Mucosa of descending colon (tissue), 3 donors: ENCODE measurements at regions not wholly inside any gene's neighbourhood (a gene's known extent, or its start where the extent isn't known, plus 50 kb on each side); places are given as distances from the start of the nearest gene placed in this dataset.

Experiments used
- ATAC-seq: fragments of 200-7000 bp; cut with Tn5 transposase; one replicate; pipeline ENCODE4 v1.9.1; 2020; ENCODE audit warnings: mild to moderate bottlenecking, moderate library complexity
- DNase-seq, 3 donors: peaks; one replicate each; pipeline ENCODE4 v3.0.0-alpha.2; 2020
- H3K36me3 ChIP-seq: fragments of 200-600 bp; one replicate; pipeline ENCODE4 v1.8.0; 2021; ENCODE audit warnings: low read depth, mild to moderate bottlenecking
- H3K4me1 ChIP-seq: fragments of 200-600 bp; one replicate; pipeline ENCODE4 v1.8.0; 2021; ENCODE audit warnings: low read depth, mild to moderate bottlenecking
- H3K4me3 ChIP-seq: fragments of 200-600 bp; one replicate; pipeline ENCODE4 v1.8.0; 2021; ENCODE audit warnings: mild to moderate bottlenecking
- H3K9me3 ChIP-seq: fragments of 200-600 bp; one replicate; pipeline ENCODE4 v1.8.0; 2021; ENCODE audit warnings: mild to moderate bottlenecking
- intact Hi-C, 2 donors: fragments of 100-400 bp; cut with DNase I in 1 of 2; cut with micrococcal nuclease in 1 of 2; formaldehyde crosslinking; loops; one replicate each; pipeline versions ENCODE4 v1.11.0 to v1.11.1; 2022; cut with DNase I, micrococcal nuclease
- TF ChIP-seq, protein P1 (sequence below): fragments of 200-600 bp; IDR thresholded peaks from one replicate; pipeline ENCODE4 v1.8.0; 2022; ENCODE audit warnings: antibody characterized with exemption, mild to moderate bottlenecking
- donor health status: DM: no; HTN: no; CAD: no; lungs with moderate emphysema.
- donor health status: DM: no; HTN: no; CAD: no.
- donor health status: DM: no; HTN: yes; CAD: no.

DNA sequence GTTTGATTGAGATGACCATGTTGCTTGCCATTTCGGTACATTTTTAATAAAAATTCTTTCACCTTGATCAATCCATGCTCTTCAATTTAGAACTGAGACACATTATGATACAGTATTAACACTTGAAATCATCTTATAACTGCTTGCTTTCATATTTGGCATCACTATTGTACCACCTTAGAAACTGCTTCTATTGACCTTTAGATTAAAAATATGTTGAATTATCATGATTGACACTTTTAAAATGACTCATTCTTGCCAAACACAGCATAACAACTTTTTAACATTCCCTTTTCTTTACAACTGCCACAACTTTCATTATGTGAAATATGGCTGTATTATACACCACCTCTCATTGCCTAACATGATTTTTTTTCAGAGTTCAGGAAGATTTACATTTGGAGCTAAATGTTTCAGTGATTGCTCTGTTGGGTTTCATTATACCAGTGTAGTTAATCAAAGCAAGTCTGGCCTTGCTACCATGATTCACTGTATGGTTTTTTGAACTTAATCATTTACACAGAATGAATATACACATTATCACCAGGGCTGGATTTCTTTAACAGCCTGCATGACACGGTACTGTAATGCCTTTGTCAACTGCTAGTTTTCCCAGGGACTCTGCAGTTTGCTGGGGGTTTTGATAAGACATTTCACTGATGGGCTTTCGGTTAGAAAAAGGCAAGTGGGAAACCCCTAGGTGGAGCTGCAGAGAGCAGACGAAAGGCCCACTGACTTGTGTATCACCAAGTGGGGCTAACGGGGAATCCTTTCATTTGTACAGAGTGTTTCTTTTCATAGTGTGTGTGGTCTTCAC, 93.6 kb upstream of the TLE4 start:
- Histone ChIP-seq H3K36me3 (no peaks in the 10 kb centered on the region), H3K4me1 (peaks cover 17% of the 10 kb centered on the region), H3K9me3 (no peaks in the 10 kb centered on the region), H3K4me3 (no peak overlapping the region)
- DNase-seq = peak in 1 of 3 donors; percentile 36
- intact Hi-C loops = no loop called here
- ATAC-seq = peak; percentile 53
- TF ChIP-seq, protein P1, sequence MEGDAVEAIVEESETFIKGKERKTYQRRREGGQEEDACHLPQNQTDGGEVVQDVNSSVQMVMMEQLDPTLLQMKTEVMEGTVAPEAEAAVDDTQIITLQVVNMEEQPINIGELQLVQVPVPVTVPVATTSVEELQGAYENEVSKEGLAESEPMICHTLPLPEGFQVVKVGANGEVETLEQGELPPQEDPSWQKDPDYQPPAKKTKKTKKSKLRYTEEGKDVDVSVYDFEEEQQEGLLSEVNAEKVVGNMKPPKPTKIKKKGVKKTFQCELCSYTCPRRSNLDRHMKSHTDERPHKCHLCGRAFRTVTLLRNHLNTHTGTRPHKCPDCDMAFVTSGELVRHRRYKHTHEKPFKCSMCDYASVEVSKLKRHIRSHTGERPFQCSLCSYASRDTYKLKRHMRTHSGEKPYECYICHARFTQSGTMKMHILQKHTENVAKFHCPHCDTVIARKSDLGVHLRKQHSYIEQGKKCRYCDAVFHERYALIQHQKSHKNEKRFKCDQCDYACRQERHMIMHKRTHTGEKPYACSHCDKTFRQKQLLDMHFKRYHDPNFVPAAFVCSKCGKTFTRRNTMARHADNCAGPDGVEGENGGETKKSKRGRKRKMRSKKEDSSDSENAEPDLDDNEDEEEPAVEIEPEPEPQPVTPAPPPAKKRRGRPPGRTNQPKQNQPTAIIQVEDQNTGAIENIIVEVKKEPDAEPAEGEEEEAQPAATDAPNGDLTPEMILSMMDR = no peak

DNA sequence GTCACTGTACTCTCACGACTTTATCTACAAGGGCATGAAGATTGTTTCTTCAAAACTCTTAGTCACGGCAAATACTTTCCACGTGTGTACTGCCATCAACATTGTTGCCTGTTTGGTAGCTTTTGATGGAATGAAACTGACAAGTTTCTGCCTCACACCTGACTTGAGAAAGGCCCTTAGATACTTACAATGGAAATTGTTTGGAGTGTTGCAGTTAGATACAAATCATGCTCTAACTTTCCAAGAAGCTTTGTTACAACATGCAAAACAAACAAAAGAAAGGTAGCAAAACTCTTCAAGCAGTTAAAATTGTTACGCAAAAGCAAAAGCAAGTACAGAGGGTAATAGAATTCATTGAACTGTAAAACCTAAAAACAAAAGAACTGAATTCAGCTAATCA, 91.1 kb upstream of the TLE4 start:
- Histone ChIP-seq H3K4me1 (peaks cover 17% of the 10 kb centered on the region), H3K4me3 (no peak overlapping the region), H3K36me3 (no peaks in the 10 kb centered on the region), H3K9me3 (no peaks in the 10 kb centered on the region)
- ATAC-seq = no peak
- no peak for DNase-seq
- intact Hi-C loops = no loop called here
- TF ChIP-seq, protein P1 = no peak

DNA sequence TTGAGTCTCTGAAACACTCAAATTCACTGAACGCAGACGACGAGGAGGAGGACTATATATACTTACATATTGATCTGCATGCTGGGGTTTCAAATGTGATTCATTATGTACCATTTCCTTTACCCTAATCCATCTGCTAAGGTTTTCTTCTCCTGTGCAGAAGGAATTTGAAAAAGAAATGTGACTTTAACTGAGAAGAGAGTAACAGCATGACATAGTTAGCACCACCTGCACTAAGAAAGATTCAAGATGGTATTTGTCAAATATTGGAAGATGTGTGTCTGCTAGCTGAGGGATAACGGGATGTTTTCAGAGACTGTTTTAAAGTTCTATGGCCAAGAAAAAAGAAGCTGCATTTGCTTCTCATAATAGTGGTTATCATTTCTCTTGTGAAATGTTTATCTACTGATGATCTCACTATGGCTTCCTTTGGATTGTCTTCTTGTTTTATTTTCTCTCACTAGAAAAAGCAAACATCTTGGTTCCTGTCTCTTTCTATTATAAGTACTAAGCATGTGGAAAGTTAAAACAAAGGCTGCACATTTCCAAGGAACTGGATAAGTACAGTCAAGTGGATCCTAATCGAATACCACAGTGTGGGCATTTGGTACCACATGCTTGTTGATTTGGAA, 89.8 kb upstream of the TLE4 start:
- no peak for ATAC-seq
- H3K4me1 ChIP-seq = peaks cover 13% of the 10 kb centered on the region
- intact Hi-C loops = no loop called here

DNA sequence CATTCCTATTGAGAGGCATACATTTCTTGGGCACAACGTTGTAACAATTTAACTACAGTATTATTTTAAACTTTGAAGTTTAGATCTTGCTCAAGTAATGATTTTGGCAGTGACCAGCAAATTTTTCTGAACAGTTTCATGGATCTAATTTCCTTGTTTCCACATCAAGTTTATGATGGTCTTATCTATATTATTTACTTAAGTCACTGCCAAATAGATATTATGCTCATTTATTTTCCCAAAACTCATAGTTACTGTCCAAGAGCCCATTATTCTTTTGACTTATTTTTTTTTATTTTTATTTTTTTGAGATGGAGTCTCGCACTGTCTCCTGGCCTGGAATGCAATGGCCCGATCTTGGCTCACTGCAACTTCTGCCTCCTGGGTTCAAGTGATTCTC, 86.5 kb upstream of the TLE4 start:
- no peaks in the 10 kb centered on the region for H3K9me3 ChIP-seq
- H3K36me3 ChIP-seq = no peaks in the 10 kb centered on the region
- TF ChIP-seq, protein P1 = no peak
- DNase-seq (no peak), ATAC-seq (no peak)
- H3K4me3 ChIP-seq = no peak overlapping the region
- intact Hi-C loops = no loop called here
- H3K4me1 ChIP-seq = no peaks in the 10 kb centered on the region

More for the DNA sequence above, 89.8 kb upstream of the TLE4 start:
- no peak overlapping the region for H3K4me3 ChIP-seq
- DNase-seq = no peak
- H3K9me3 ChIP-seq = no peaks in the 10 kb centered on the region
- TF ChIP-seq, protein P1 = no peak
- no peaks in the 10 kb centered on the region for H3K36me3 ChIP-seq

DNA sequence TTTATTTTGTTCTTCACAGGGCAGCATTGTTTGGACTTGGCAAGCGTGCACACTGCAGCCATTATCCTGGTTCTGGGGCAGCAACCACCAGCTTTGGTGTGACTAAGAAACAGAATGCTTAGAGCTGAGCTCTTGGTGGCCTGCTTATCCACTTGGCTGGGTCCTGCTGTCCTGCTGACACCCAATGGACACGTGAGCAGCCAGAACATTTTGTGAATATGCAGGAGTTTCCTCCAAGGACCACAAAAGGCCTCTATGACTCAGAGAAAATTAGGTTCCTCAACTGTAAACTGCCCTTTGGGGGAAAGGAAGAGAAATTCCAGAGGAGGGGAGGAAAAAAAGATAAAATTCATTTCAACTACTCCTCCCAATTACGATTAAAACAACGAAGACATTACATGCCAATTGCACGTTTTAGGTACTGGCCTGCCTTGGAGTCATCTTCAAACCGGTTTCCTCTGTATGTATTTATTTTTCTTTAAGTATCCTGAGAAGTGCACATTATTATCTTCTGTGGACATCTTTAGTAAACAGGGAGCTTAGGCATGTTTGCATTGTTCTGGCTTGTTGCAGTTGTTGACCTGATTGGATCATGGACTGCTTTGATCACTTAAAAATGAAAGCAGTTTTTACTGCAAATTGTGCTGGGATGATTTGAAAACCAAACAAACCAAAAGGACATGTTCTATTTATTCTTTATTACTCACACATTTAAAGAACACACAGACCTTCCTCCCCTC, 82.3 kb upstream of the TLE4 start:
- TF ChIP-seq, protein P1 = no peak
- ATAC-seq (peak; percentile 68), DNase-seq (peak in 2 of 3 donors; percentile 18 to 22)
- no peaks in the 10 kb centered on the region for H3K36me3 ChIP-seq
- intact Hi-C loops = no loop called here
- H3K9me3 ChIP-seq = peaks cover 5% of the 10 kb centered on the region
- H3K4me3 ChIP-seq = no peak overlapping the region
- no peaks in the 10 kb centered on the region for H3K4me1 ChIP-seq
